ENCODE measurements at regions not wholly inside any gene's neighbourhood (a gene's known extent, or its start where the extent isn't known, plus 50 kb on each side); places are given as distances from the start of the nearest gene placed in this dataset.

DNA sequence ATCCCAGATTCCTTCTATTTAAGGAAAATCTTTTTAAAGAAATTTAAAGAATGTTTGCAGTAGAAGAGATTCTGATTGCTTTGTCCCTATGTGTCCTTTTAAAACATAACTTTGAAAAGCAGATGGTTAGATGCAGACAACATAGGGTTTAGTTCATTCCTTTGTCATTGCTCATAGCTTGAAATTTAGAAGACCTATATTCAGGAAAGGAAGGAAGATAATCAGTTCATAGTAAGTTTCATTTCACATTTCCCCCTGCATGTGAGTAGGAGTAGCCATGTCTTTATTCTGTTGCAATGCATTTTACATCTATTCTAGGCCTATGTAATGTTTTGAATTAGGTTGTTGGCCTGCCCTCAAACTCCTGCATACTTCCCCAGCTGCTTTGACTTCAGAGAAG lies 197.9 kb upstream of the GRIK2 start:
- no peak for DNase-seq (ENCODE audit: extremely low read depth, insufficient read length)
- TF ChIP-seq, protein P1, sequence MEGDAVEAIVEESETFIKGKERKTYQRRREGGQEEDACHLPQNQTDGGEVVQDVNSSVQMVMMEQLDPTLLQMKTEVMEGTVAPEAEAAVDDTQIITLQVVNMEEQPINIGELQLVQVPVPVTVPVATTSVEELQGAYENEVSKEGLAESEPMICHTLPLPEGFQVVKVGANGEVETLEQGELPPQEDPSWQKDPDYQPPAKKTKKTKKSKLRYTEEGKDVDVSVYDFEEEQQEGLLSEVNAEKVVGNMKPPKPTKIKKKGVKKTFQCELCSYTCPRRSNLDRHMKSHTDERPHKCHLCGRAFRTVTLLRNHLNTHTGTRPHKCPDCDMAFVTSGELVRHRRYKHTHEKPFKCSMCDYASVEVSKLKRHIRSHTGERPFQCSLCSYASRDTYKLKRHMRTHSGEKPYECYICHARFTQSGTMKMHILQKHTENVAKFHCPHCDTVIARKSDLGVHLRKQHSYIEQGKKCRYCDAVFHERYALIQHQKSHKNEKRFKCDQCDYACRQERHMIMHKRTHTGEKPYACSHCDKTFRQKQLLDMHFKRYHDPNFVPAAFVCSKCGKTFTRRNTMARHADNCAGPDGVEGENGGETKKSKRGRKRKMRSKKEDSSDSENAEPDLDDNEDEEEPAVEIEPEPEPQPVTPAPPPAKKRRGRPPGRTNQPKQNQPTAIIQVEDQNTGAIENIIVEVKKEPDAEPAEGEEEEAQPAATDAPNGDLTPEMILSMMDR (IDR thresholded peaks at IDR 0.05; ENCODE audit: insufficient read depth, low read length, poor library complexity, severe bottlenecking), result no peak
- Histone ChIP-seq H3K27me3 (replicated peaks; ENCODE audit: control insufficient read depth, insufficient read depth, low read length) (no peaks in the 10 kb centered on the region), H3K4me3 (replicated peaks; ENCODE audit: low read depth, low read length) (no peak overlapping the region), H3K36me3 (ENCODE audit: control insufficient read depth, insufficient read depth, low read length) (no peaks in the 10 kb centered on the region)

DNA sequence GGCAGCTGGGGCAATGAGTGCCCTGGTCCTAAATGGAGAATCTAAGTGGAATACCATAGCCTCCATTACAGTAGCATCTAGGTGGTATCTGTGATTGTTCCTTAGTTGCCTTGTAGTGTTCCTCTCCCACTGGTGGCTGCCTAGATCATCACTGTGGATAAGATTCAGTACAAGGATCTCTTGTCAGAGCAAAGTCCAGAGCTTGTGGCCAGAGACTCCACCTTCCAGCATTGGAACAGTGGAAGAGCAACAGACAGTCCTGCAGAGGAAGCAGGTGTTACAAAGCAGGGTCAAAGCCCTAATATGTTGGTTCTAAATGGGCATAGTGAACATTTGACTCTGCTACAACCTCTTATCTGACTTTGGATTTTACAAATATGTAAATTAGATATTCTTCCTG lies 194.1 kb upstream of the GRIK2 start:
- Histone ChIP-seq H3K36me3 (ENCODE audit: control insufficient read depth, insufficient read depth, low read length) (no peaks in the 10 kb centered on the region), H3K4me3 (replicated peaks; ENCODE audit: low read depth, low read length) (no peak overlapping the region), H3K27me3 (replicated peaks; ENCODE audit: control insufficient read depth, insufficient read depth, low read length) (no peaks in the 10 kb centered on the region)
- TF ChIP-seq, protein P1 (IDR thresholded peaks at IDR 0.05; ENCODE audit: insufficient read depth, low read length, poor library complexity, severe bottlenecking), result no peak
- no peak for DNase-seq (ENCODE audit: extremely low read depth, insufficient read length)

DNA sequence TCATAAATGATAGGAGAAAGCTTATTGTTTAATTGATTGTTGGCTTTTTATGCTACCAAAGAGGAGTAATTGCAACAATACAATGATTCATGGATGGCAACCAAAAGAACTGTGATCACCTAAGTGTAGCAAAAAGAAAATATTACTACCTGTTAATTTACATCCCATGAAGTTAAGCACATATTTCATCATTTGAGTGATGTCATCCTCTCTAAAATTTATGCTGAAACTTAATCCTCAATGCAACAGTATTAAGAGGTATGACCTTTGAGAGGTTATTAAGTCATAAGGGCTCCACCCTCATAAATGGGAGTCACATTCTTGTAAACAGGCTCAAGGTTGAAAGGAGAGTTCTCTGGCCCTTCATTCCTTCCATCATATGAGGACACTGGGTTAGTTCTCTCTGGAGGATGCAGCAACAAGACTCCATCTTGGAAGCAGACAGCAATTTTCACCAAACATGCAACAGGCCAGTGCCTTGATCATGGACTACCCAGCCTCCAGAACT lies 190.6 kb upstream of the GRIK2 start:
- Histone ChIP-seq H3K27me3 (replicated peaks; ENCODE audit: control insufficient read depth, insufficient read depth, low read length) (no peaks in the 10 kb centered on the region), H3K36me3 (ENCODE audit: control insufficient read depth, insufficient read depth, low read length) (no peaks in the 10 kb centered on the region), H3K4me3 (replicated peaks; ENCODE audit: low read depth, low read length) (no peak overlapping the region)
- TF ChIP-seq, protein P1 (IDR thresholded peaks at IDR 0.05; ENCODE audit: insufficient read depth, low read length, poor library complexity, severe bottlenecking), result no peak
- no peak for DNase-seq (ENCODE audit: extremely low read depth, insufficient read length)

DNA sequence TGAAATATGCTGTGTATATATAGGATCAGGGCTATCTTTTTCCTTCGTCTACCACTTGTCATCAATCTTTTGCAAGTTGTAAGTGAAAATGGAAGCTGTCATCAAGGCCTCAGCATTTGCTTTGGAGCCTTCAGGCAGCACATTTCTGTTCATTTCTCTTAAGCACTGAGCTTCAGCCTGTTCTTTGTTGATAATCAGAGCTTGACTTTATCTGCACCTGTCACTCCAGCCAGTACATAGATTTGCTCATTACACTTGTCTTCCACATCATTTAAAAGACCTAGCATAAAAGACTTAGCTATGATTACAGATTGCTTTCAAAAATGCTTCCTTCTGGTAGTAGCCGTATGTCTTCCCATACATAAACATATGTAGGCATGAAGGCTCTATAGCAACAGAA lies 189.8 kb upstream of the GRIK2 start:
- no peaks in the 10 kb centered on the region for H3K36me3 ChIP-seq (ENCODE audit: control insufficient read depth, insufficient read depth, low read length)
- TF ChIP-seq, protein P1 (IDR thresholded peaks at IDR 0.05; ENCODE audit: insufficient read depth, low read length, poor library complexity, severe bottlenecking), result no peak
- no peak overlapping the region for H3K4me3 ChIP-seq (replicated peaks; ENCODE audit: low read depth, low read length)
- no peaks in the 10 kb centered on the region for H3K27me3 ChIP-seq (replicated peaks; ENCODE audit: control insufficient read depth, insufficient read depth, low read length)
- DNase-seq (ENCODE audit: extremely low read depth, insufficient read length), result no peak

DNA sequence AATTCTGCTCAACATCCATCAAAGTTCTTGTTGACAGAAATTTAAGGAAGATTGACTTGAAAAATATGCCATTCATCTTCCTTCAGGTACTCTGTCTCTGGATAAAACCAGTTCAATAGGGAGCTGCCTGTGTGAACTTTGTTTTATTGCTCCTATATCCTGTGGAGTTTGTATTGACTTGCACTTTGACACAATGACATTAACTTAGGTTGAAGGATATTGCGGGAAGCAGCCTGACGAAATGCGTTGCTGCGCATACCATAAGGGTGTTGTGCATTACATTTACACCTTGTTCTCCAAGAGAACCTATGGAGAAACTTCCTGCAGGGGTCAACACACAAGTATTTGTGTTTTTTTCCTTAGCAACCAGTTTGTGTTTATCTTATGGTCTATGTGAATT lies 185.4 kb upstream of the GRIK2 start:
- no peaks in the 10 kb centered on the region for H3K36me3 ChIP-seq (ENCODE audit: control insufficient read depth, insufficient read depth, low read length)
- H3K4me3 ChIP-seq (replicated peaks; ENCODE audit: low read depth, low read length), result no peak overlapping the region
- TF ChIP-seq, protein P1 (IDR thresholded peaks at IDR 0.05; ENCODE audit: insufficient read depth, low read length, poor library complexity, severe bottlenecking), result no peak
- no peak for DNase-seq (ENCODE audit: extremely low read depth, insufficient read length)
- H3K27me3 ChIP-seq (replicated peaks; ENCODE audit: control insufficient read depth, insufficient read depth, low read length), result no peaks in the 10 kb centered on the region

DNA sequence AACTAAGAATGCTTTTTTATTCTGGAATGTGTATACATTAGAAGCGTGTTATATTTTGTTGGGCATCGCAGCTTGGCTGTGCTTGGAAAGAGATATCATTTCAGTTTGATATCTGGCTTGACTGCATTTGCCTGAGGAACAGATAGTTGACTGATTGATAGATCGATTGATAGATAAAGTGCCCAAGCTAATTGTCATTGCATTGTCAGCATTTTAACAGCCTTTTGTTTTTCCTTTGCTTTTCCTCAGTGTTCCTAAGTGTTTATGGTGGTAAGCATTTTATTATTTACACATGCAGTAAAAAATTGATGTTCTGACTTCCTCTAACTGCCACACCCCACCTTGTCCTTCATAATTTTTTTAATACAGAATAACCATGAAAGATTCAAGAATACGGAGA lies 180.9 kb upstream of the GRIK2 start:
- no peak overlapping the region for H3K4me3 ChIP-seq (replicated peaks; ENCODE audit: low read depth, low read length)
- H3K27me3 ChIP-seq (replicated peaks; ENCODE audit: control insufficient read depth, insufficient read depth, low read length), result no peaks in the 10 kb centered on the region
- TF ChIP-seq, protein P1 (IDR thresholded peaks at IDR 0.05; ENCODE audit: insufficient read depth, low read length, poor library complexity, severe bottlenecking), result no peak
- H3K36me3 ChIP-seq (ENCODE audit: control insufficient read depth, insufficient read depth, low read length), result no peaks in the 10 kb centered on the region
- DNase-seq (ENCODE audit: extremely low read depth, insufficient read length), result no peak
